Prostate gland (tissue), 2 donors: ENCODE measurements at regions not wholly inside any gene's neighbourhood (a gene's known extent, or its start where the extent isn't known, plus 50 kb on each side); places are given as distances from the start of the nearest gene placed in this dataset.
"Not testable (repeated sequence)": the region's sequence is repeated elsewhere in the genome, so short reads cannot be mapped to it uniquely, and the experiment has no call there.

ENCODE experiments used
- CTCF ChIP-seq, 4 experiments: fragments of 200-600 bp in 2 of 4; fragments of 450-650 bp in 2 of 4; sonication (generic) in 2 of 4; IDR thresholded peaks; 1 replicate in 3 of 4; 2 replicates in 1 of 4; pipeline ENCODE4 v1.5.1; 2016 to 2019; ENCODE audit warnings: antibody characterized with exemption in 4 of 4, mild to moderate bottlenecking in 2 of 4, moderate library complexity in 2 of 4
- POLR2A ChIP-seq: fragments of 450-650 bp; IDR thresholded peaks from one replicate; pipeline ENCODE4 v1.6.1; 2016; ENCODE audit warnings: antibody characterized with exemption, mild to moderate bottlenecking

- not testable (repeated sequence) for TF ChIP-seq CTCF (IDR thresholded peaks at IDR 0.05); POLR2A
Observed at GRCh38 chr1:120288167-120288566, 111.8 kb upstream of the SEC22B start.
